ENCODE measurements at regions not wholly inside any gene's neighbourhood (a gene's known extent, or its start where the extent isn't known, plus 50 kb on each side); places are given as distances from the start of the nearest gene placed in this dataset.

GRCh38 chr5:6317116-6317798 is 61.1 kb downstream of the MED10 start:
- Histone ChIP-seq H3K27ac (ENCODE audit: control insufficient read depth, insufficient read depth, low read length) (no peak overlapping the region), H3K9me3 (ENCODE audit: control insufficient read depth, low read depth, low read length) (no peaks in the 10 kb centered on the region), H3K9ac (ENCODE audit: control insufficient read depth, extremely low read depth, insufficient read depth, low read length) (no peak overlapping the region), H4K20me1 (ENCODE audit: control insufficient read depth, extremely low read depth, insufficient read depth, low read length) (no peaks in the 10 kb centered on the region), H3K4me1 (ENCODE audit: control insufficient read depth, extremely low read depth, insufficient read depth, low read length) (no peaks in the 10 kb centered on the region), H3K36me3 (ENCODE audit: control insufficient read depth in 2 of 2, extremely low read depth in 1 of 2, insufficient read depth in 2 of 2, low read length in 2 of 2) (no peaks in the 10 kb centered on the region), H3K79me2 (ENCODE audit: control insufficient read depth, insufficient read depth, low read length) (no peaks in the 10 kb centered on the region), H3K27me3 (ENCODE audit: control insufficient read depth, extremely low read depth, insufficient read depth, low read length) (no peaks in the 10 kb centered on the region), H2AFZ (ENCODE audit: control insufficient read depth, low read length) (no peak overlapping the region), H3K4me3 (ENCODE audit: control insufficient read depth in 2 of 3, extremely low read depth in 1 of 3, insufficient read depth in 2 of 3, low read depth in 1 of 3, low read length in 3 of 3) (no peak overlapping the region), H3K4me2 (ENCODE audit: control insufficient read depth, extremely low read depth, insufficient read depth, low read depth, low read length) (no peak overlapping the region), H3K9me1 (ENCODE audit: control insufficient read depth, extremely low read depth, insufficient read depth, low read length) (no peaks in the 10 kb centered on the region)
- TF ChIP-seq EZH2 (IDR thresholded peaks at IDR 0.05; ENCODE audit: low read length), result no peak
- TF ChIP-seq CTCF (optimal IDR thresholded peaks at IDR 0.05 in 1 of 3, IDR thresholded peaks at IDR 0.05 in 1 of 3, conservative IDR thresholded peaks at IDR 0.05 in 1 of 3; ENCODE audit: extremely low read depth in 1 of 3, insufficient read depth in 2 of 3, low read length in 3 of 3), result no peak
- FAIRE-seq (no peak), DNase-seq (ENCODE audit: low read depth, low spot score) (no peak)
- dilution Hi-C loops (cut with MboI; ENCODE audit: extremely low pct_ligation_motif_present, low sequenced_read_pairs), result no loop called here

- Histone ChIP-seq H3K9me1 (ENCODE audit: control insufficient read depth, extremely low read depth, insufficient read depth, low read length) (no peaks in the 10 kb centered on the region), H3K4me3 (ENCODE audit: control insufficient read depth in 2 of 3, extremely low read depth in 1 of 3, insufficient read depth in 2 of 3, low read depth in 1 of 3, low read length in 3 of 3) (no peak overlapping the region), H3K79me2 (ENCODE audit: control insufficient read depth, insufficient read depth, low read length) (no peaks in the 10 kb centered on the region), H3K27me3 (ENCODE audit: control insufficient read depth, extremely low read depth, insufficient read depth, low read length) (no peaks in the 10 kb centered on the region), H2AFZ (ENCODE audit: control insufficient read depth, low read length) (no peak overlapping the region), H3K4me1 (ENCODE audit: control insufficient read depth, extremely low read depth, insufficient read depth, low read length) (no peaks in the 10 kb centered on the region), H3K9me3 (ENCODE audit: control insufficient read depth, low read depth, low read length) (no peaks in the 10 kb centered on the region), H3K4me2 (ENCODE audit: control insufficient read depth, extremely low read depth, insufficient read depth, low read depth, low read length) (no peak overlapping the region), H4K20me1 (ENCODE audit: control insufficient read depth, extremely low read depth, insufficient read depth, low read length) (no peaks in the 10 kb centered on the region), H3K9ac (ENCODE audit: control insufficient read depth, extremely low read depth, insufficient read depth, low read length) (no peak overlapping the region), H3K36me3 (ENCODE audit: control insufficient read depth in 2 of 2, extremely low read depth in 1 of 2, insufficient read depth in 2 of 2, low read length in 2 of 2) (no peaks in the 10 kb centered on the region), H3K27ac (ENCODE audit: control insufficient read depth, insufficient read depth, low read length) (no peak overlapping the region)
- dilution Hi-C loops (cut with MboI; ENCODE audit: extremely low pct_ligation_motif_present, low sequenced_read_pairs), result no loop called here
- FAIRE-seq (no peak), DNase-seq (ENCODE audit: low read depth, low spot score) (no peak)
- no peak for TF ChIP-seq CTCF (optimal IDR thresholded peaks at IDR 0.05 in 1 of 3, IDR thresholded peaks at IDR 0.05 in 1 of 3, conservative IDR thresholded peaks at IDR 0.05 in 1 of 3; ENCODE audit: extremely low read depth in 1 of 3, insufficient read depth in 2 of 3, low read length in 3 of 3)
- no peak for TF ChIP-seq EZH2 (IDR thresholded peaks at IDR 0.05; ENCODE audit: low read length)
These were observed 62.8 kb downstream of the MED10 start for GRCh38 chr5:6315580-6315979.

Data from keratinocyte (primary cell).